H1 (cell line): ENCODE measurements at regions not wholly inside any gene's neighbourhood (a gene's known extent, or its start where the extent isn't known, plus 50 kb on each side); places are given as distances from the start of the nearest gene placed in this dataset.

ENCODE experiments used
- CTCF ChIA-PET: fragments of 300-600 bp; sonication (Branson Sonifier 250); formaldehyde crosslinking; loops from one replicate; lab custom pipeline; 2021; ENCODE audit not compliant: partially characterized antibody; lab: Charles Lee
- POLR2A ChIA-PET: fragments of 300-600 bp; sonication (Branson Sonifier 250); formaldehyde crosslinking; loops from one replicate; lab custom pipeline; 2021; ENCODE audit warnings: inconsistent platforms; ENCODE audit not compliant: partially characterized antibody; lab: Charles Lee
- DNase-seq, 2 experiments: peaks; one replicate each; pipeline versions ENCODE4 v3.0.0 to v3.0.0-alpha.2; 2010 to 2022; ENCODE audit warnings: low spot score in 2 of 2, low read depth in 1 of 2, mixed read lengths in 1 of 2
- FAIRE-seq: peaks from 2 replicates; lab custom pipeline; 2011; peaks lifted over from hg19 to GRCh38; lab: Jason Lieb, UNC
- H2AFZ ChIP-seq: 2 replicates; pipeline ENCODE4 v1.8.1; 2012; ENCODE audit warnings: low read length, inconsistent platforms
- H2AK5ac ChIP-seq: 2 replicates; pipeline ENCODE4 v1.6.1; 2013; ENCODE audit warnings: low read depth, low read length
- H2BK120ac ChIP-seq: replicated peaks from 2 replicates; pipeline ENCODE3; 2013; ENCODE audit warnings: low read depth, low read length, inconsistent platforms
- H2BK12ac ChIP-seq: 2 replicates; pipeline ENCODE4 v1.6.1; 2013; ENCODE audit warnings: low read depth, low read length
- H2BK15ac ChIP-seq: 2 replicates; pipeline ENCODE4 v1.6.1; 2013; ENCODE audit warnings: low read length
- H2BK20ac ChIP-seq: 2 replicates; pipeline ENCODE4 v1.6.1; 2013; ENCODE audit warnings: low read length
- H2BK5ac ChIP-seq: 2 replicates; pipeline ENCODE4 v1.6.1; 2013; ENCODE audit warnings: low read depth, low read length
- H3K14ac ChIP-seq: 2 replicates; pipeline ENCODE4 v1.6.1; 2013; ENCODE audit warnings: inconsistent platforms; ENCODE audit not compliant: insufficient read length
- H3K18ac ChIP-seq: 2 replicates; pipeline ENCODE4 v1.6.1; 2013; ENCODE audit warnings: low read length; ENCODE audit errors: extremely low read depth
- H3K23ac ChIP-seq: 2 replicates; pipeline ENCODE4 v1.6.1; 2013; ENCODE audit warnings: inconsistent platforms; ENCODE audit not compliant: insufficient read length
- H3K23me2 ChIP-seq: 2 replicates; pipeline ENCODE4 v1.6.1; 2013; ENCODE audit warnings: low read depth, low read length
- H3K27ac ChIP-seq: 2 replicates; pipeline ENCODE4 v1.6.1; 2011; ENCODE audit warnings: low read depth, low read length, inconsistent platforms
- H3K27me3 ChIP-seq, 4 experiments: replicated peaks in 1 of 4; 1 replicate in 1 of 4; 2 replicates in 3 of 4; pipeline versions ENCODE4 v1.6.1 to v1.8.1; 2011 to 2013; ENCODE audit warnings: low read length in 3 of 4, mild to moderate bottlenecking in 3 of 4, inconsistent platforms in 2 of 4, mixed read lengths in 2 of 4, moderate library complexity in 1 of 4; ENCODE audit not compliant: control insufficient read depth in 3 of 4, insufficient read depth in 3 of 4; ENCODE audit errors: extremely low read depth in 1 of 4
- H3K36me3 ChIP-seq, 4 experiments: 2 replicates each; pipeline versions ENCODE4 v1.6.1 to v1.8.1; 2011 to 2013; ENCODE audit warnings: mild to moderate bottlenecking in 4 of 4, low read length in 3 of 4, moderate library complexity in 2 of 4, control low read depth in 1 of 4, inconsistent platforms in 1 of 4; ENCODE audit not compliant: insufficient read depth in 4 of 4, control insufficient read depth in 2 of 4
- H3K4ac ChIP-seq: replicated peaks from 2 replicates; pipeline ENCODE3; 2013; ENCODE audit warnings: low read length, low read depth, mixed read lengths, inconsistent platforms; ENCODE audit not compliant: insufficient read length
- H3K4me1 ChIP-seq, 4 experiments: replicated peaks in 1 of 4; 1 replicate in 1 of 4; 2 replicates in 3 of 4; pipeline versions ENCODE4 v1.6.1 to v1.8.1; 2011 to 2013; ENCODE audit warnings: low read length in 3 of 4, inconsistent platforms in 2 of 4, mixed read lengths in 1 of 4; ENCODE audit not compliant: insufficient read depth in 4 of 4, control insufficient read depth in 3 of 4
- H3K4me2 ChIP-seq, 2 experiments: 2 replicates each; pipeline versions ENCODE4 v1.6.1 to v1.8.1; 2011 to 2013; ENCODE audit warnings: low read depth in 2 of 2, low read length in 2 of 2, control low read depth in 1 of 2, inconsistent platforms in 1 of 2, mild to moderate bottlenecking in 1 of 2; ENCODE audit not compliant: insufficient read depth in 1 of 2
- H3K4me3 ChIP-seq, 4 experiments: fragments of 200-600, 300-600 bp in 1 of 4; sonication (generic), shearing (Covaris generic), sonication (Bioruptor Twin) in 1 of 4; 2 replicates each; pipeline versions ENCODE4 v1.5.1 to v1.8.1; 2011 to 2016; ENCODE audit warnings: low read length in 4 of 4, low read depth in 3 of 4, control low read depth in 2 of 4, inconsistent platforms in 2 of 4, mild to moderate bottlenecking in 2 of 4, mixed read lengths in 1 of 4, moderate library complexity in 1 of 4; ENCODE audit not compliant: insufficient read depth in 2 of 4; ENCODE audit errors: extremely low read depth in 1 of 4
- H3K56ac ChIP-seq: replicated peaks from 2 replicates; pipeline ENCODE3; 2013; ENCODE audit warnings: low read depth, mild to moderate bottlenecking, mixed read lengths, low read length, inconsistent platforms; ENCODE audit not compliant: insufficient read length
- H3K79me1 ChIP-seq: 2 replicates; pipeline ENCODE4 v1.6.1; 2013; ENCODE audit warnings: low read depth, low read length, control low read depth
- H3K79me2 ChIP-seq, 2 experiments: 2 replicates each; pipeline versions ENCODE4 v1.6.1 to v1.8.1; 2012 to 2013; ENCODE audit warnings: low read length in 2 of 2, mild to moderate bottlenecking in 2 of 2, inconsistent platforms in 1 of 2; ENCODE audit not compliant: insufficient read depth in 2 of 2, control insufficient read depth in 1 of 2
- H3K9ac ChIP-seq, 4 experiments: replicated peaks in 1 of 4; 1 replicate in 1 of 4; 2 replicates in 3 of 4; pipeline versions ENCODE4 v1.6.1 to v1.8.1; 2011 to 2013; ENCODE audit warnings: low read depth in 3 of 4, low read length in 3 of 4, control low read depth in 2 of 4, mild to moderate bottlenecking in 2 of 4, moderate library complexity in 2 of 4, inconsistent platforms in 1 of 4; ENCODE audit errors: extremely low read depth in 1 of 4
- H3K9me3 ChIP-seq, 2 experiments: 2 replicates each; pipeline versions ENCODE4 v1.6.1 to v1.8.1; 2012 to 2013; ENCODE audit warnings: mild to moderate bottlenecking in 2 of 2, moderate library complexity in 2 of 2, control low read depth in 1 of 2, inconsistent platforms in 1 of 2, low read depth in 1 of 2, low read length in 1 of 2, mixed read lengths in 1 of 2; ENCODE audit not compliant: insufficient read depth in 2 of 2
- H4K20me1 ChIP-seq, 2 experiments: replicated peaks in 1 of 2; 2 replicates each; pipeline versions ENCODE3 to v1.8.1; 2011 to 2013; ENCODE audit warnings: inconsistent platforms in 2 of 2, low read length in 2 of 2, mild to moderate bottlenecking in 1 of 2; ENCODE audit not compliant: insufficient read depth in 2 of 2, control insufficient read depth in 1 of 2
- H4K5ac ChIP-seq: 2 replicates; pipeline ENCODE4 v1.6.1; 2013; ENCODE audit warnings: low read length, low read depth, mixed read lengths, inconsistent platforms; ENCODE audit not compliant: insufficient read length
- H4K8ac ChIP-seq: 2 replicates; pipeline ENCODE4 v1.8.0; 2013; ENCODE audit warnings: mild to moderate bottlenecking, moderate library complexity, low read length, inconsistent platforms; ENCODE audit not compliant: insufficient read depth; ENCODE audit errors: extremely low read depth
- H4K91ac ChIP-seq: replicated peaks from 2 replicates; pipeline ENCODE3; 2013; ENCODE audit warnings: low read length, mixed read lengths, inconsistent platforms; ENCODE audit not compliant: insufficient read length
- ASH2L ChIP-seq: fragments of 200-600, 300-600 bp; sonication (generic); IDR thresholded peaks from one replicate; pipeline ENCODE4 v1.7.1; 2017; ENCODE audit warnings: low read length
- CBX5 ChIP-seq: fragments of 300-800, 300-1000 bp; sonication (generic); IDR thresholded peaks from 2 replicates; pipeline ENCODE4 v1.7.1; 2016; ENCODE audit warnings: antibody characterized with exemption, low read length, low read depth
- CTBP2 ChIP-seq: IDR thresholded peaks from 2 replicates; pipeline ENCODE4 v1.7.0; 2011; ENCODE audit warnings: borderline replicate concordance, mild to moderate bottlenecking, moderate library complexity, mixed read lengths, low read length; ENCODE audit not compliant: insufficient read depth, insufficient read length
- EP300 ChIP-seq, 2 experiments: IDR thresholded peaks; 1 replicate in 1 of 2; 2 replicates in 1 of 2; pipeline ENCODE4 v1.6.1; 2011 to 2012; ENCODE audit warnings: low read depth in 2 of 2, low read length in 2 of 2, mild to moderate bottlenecking in 2 of 2, borderline replicate concordance in 1 of 2, inconsistent platforms in 1 of 2, moderate library complexity in 1 of 2
- EZH2 ChIP-seq: fragments of 200-600 bp; sonication (generic); IDR thresholded peaks from 2 replicates; pipeline ENCODE4 v1.7.1; 2012; ENCODE audit warnings: low read depth, mild to moderate bottlenecking, moderate library complexity, low read length, inconsistent platforms; ENCODE audit not compliant: severe bottlenecking
- HDAC6 ChIP-seq: IDR thresholded peaks from one replicate; pipeline ENCODE4 v1.7.1; 2012; ENCODE audit warnings: low read depth, mild to moderate bottlenecking, inconsistent platforms, low read length, moderate library complexity
- NRF1 ChIP-seq: IDR thresholded peaks from 2 replicates; pipeline ENCODE4 v1.6.1; 2011; ENCODE audit warnings: mild to moderate bottlenecking, low read depth, low read length, improper control_type of control experiment
- POLR2A ChIP-seq, 2 experiments: IDR thresholded peaks; 1 replicate in 1 of 2; 2 replicates in 1 of 2; pipeline ENCODE4 v1.6.1; 2011; ENCODE audit warnings: low read depth in 2 of 2, low read length in 2 of 2, mild to moderate bottlenecking in 2 of 2; ENCODE audit errors: control extremely low read depth in 1 of 2
- POU5F1 ChIP-seq: IDR thresholded peaks from 2 replicates; pipeline ENCODE4 v1.6.1; 2011; ENCODE audit warnings: low read depth, mild to moderate bottlenecking, low read length, moderate library complexity
- SP1 ChIP-seq: IDR thresholded peaks from 2 replicates; pipeline ENCODE4 v1.6.1; 2011; ENCODE audit warnings: low read depth, low read length
- WGBS, 2 experiments: shearing (Covaris generic) in 1 of 2; methylation state at CpG; one replicate each; pipeline versions ENCODE4 v1.1.6 to v1.1.7; 2013 to 2015; ENCODE audit warnings: low lambda C conversion rate in 2 of 2, mixed read lengths in 2 of 2, inconsistent platforms in 1 of 2, low coverage in 1 of 2, missing lambda C conversion rate in 1 of 2; ENCODE audit not compliant: insufficient replicate concordance in 2 of 2, insufficient coverage in 1 of 2, insufficient read length in 1 of 2; ENCODE audit errors: extremely low coverage in 1 of 2, missing lambda C conversion rate in 1 of 2; 5-methylcytosine and 5-hydroxymethylcytosine counted together

DNA sequence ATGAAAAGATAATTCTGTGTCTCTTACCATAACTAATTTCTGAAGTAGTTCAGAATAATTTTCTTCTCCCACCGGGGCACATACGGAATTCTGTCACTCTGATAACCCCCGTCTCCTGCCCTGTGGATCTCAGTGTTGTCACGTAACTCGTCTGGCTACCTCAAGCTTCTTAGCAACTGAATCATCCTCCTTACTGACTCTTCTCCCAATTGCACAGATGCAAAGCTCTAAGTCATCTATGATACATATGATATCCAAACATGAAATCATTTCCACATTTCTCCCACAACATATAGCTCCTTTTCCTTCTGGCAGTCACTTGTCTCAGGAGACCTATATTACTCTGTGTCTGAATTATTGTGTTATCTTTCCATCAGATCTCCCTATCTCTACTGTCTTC lies 1043.1 kb upstream of the TENM3 start:
- no peak overlapping the region for H3K56ac ChIP-seq
- H2BK5ac ChIP-seq, result no peak overlapping the region
- H3K4me1 ChIP-seq, result no peaks in the 10 kb centered on the region
- no peak overlapping the region for H3K14ac ChIP-seq
- no peak overlapping the region for H3K23ac ChIP-seq
- H4K8ac ChIP-seq, result no peak overlapping the region
- no peak overlapping the region for H2BK12ac ChIP-seq
- no peak overlapping the region for H3K4me3 ChIP-seq
- no peak overlapping the region for H3K18ac ChIP-seq
- no peak for TF ChIP-seq EP300 (IDR thresholded peaks at IDR 0.05; ENCODE audit: borderline replicate concordance in 1 of 2, low read depth in 2 of 2, low read length in 2 of 2)
- no peak for TF ChIP-seq ASH2L
- TF ChIP-seq EZH2, result no peak
- no peak for TF ChIP-seq CBX5
- no peak for TF ChIP-seq NRF1
- no peak for TF ChIP-seq SP1
- TF ChIP-seq POLR2A (IDR thresholded peaks at IDR 0.05; ENCODE audit: control extremely low read depth in 1 of 2, low read depth in 2 of 2, low read length in 2 of 2), result no peak
- no peak for TF ChIP-seq POU5F1
- TF ChIP-seq HDAC6, result no peak
- TF ChIP-seq CTBP2, result no peak
- ChIA-PET CTCF (no interaction called here), POLR2A (no interaction called here)
- H3K4ac ChIP-seq, result no peak overlapping the region
- H2BK120ac ChIP-seq, result no peak overlapping the region
- H4K5ac ChIP-seq, result no peak overlapping the region
- no peak overlapping the region for H2AK5ac ChIP-seq
- 92% methylated on average over 5 of the region's 5 CpGs; no CpG with 5 or more reads in 1 of the 2 experiments for WGBS, 2 experiments
- no peak overlapping the region for H2AFZ ChIP-seq
- H3K9ac ChIP-seq, result no peak overlapping the region
- H3K23me2 ChIP-seq, result no peaks in the 10 kb centered on the region; the same call in 1 of the 2 replicates
- H3K4me2 ChIP-seq, result no peak overlapping the region
- no peaks in the 10 kb centered on the region for H3K79me2 ChIP-seq
- no peak overlapping the region for H4K91ac ChIP-seq
- peaks cover 0 to 1% (median 0%) of the 10 kb centered on the region in 4 experiments; a peak in 1 of 7 replicates for H3K27me3 ChIP-seq
- FAIRE-seq, result no peak
- H3K36me3 ChIP-seq, result no peaks in the 10 kb centered on the region
- no peak overlapping the region for H2BK20ac ChIP-seq
- no peak overlapping the region for H2BK15ac ChIP-seq
- H3K9me3 ChIP-seq, result no peaks in the 10 kb centered on the region
- H3K79me1 ChIP-seq, result no peaks in the 10 kb centered on the region
- DNase-seq, result no peak
- H3K27ac ChIP-seq, result no peak overlapping the region
- no peaks in the 10 kb centered on the region for H4K20me1 ChIP-seq
